ENCODE measurements at regions not wholly inside any gene's neighbourhood (a gene's known extent, or its start where the extent isn't known, plus 50 kb on each side); places are given as distances from the start of the nearest gene placed in this dataset.

DNA sequence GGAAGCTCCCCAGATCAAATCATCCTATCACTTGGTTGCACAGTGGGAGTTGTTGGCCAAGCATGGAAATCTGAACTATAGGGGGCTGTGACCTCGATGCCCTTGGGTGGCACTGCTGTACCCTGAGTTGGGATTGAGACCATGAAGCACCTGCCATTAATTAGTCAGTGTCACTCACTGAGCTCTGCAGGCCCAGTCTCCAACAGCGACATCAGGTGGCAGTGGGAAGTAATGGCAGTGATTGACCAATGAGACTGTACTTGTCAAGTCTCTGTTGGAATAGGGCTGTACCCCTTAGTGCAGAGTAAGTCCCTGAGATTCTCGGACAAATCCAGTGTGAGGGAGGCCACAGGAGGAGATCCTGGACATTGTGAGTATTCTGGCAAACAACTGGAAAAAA is 118.0 kb upstream of the RPL38 start:
- Histone ChIP-seq H3K4me1 (ENCODE audit: control insufficient read depth in 2 of 2, insufficient read depth in 2 of 2, low read length in 1 of 2) (no peaks in the 10 kb centered on the region), H3K9me3 (ENCODE audit: control insufficient read depth in 2 of 2, insufficient read depth in 1 of 2, low read depth in 1 of 2, low read length in 1 of 2) (peaks cover 0 to 6% of the 10 kb centered on the region in 2 donors), H3K27ac (ENCODE audit: low read depth in 2 of 2, low read length in 1 of 2) (no peak overlapping the region), H3K36me3 (ENCODE audit: control insufficient read depth in 2 of 2, insufficient read depth in 2 of 2, low read length in 1 of 2) (no peaks in the 10 kb centered on the region), H3K4me3 (ENCODE audit: low read depth in 1 of 2, low read length in 2 of 2) (no peak overlapping the region), H3K27me3 (ENCODE audit: control insufficient read depth in 1 of 2, insufficient read depth in 2 of 2, low read length in 2 of 2) (no peaks in the 10 kb centered on the region)
- 57 to 59% methylated on average over 3 of the region's 3 CpGs for WGBS, 2 donors

DNA sequence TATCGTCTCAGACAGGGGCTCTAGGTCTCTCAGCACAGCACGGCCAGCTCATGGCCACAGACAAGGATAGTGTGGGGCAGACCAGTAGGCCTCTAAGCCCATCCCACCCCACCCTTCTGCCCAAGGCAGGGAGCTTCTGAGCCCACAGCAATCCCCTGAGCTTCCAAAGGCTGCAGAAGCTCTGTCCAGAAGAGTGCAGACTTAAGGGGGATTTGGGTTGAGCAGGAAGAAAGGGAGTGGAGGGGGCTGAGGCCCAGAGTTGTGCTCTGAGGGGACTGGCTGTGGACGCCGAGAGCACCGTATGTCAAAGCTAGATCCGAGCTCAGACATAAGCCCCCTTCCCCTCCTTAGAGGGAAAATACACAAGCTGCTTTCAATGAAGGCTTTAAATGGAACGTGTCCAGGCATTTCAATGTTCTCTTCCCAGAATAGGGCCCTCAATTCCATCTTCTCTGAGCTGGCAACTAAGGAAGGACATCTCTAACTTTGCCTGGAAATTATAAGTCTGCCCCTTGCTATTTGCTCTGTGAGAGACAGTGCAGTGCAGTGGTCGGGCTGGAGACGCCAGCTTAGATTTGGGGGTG is 116.4 kb upstream of the RPL38 start:
- 57 to 60% methylated on average over 9 of the region's 9 CpGs for WGBS, 2 donors
- Histone ChIP-seq H3K27me3 (ENCODE audit: control insufficient read depth in 1 of 2, insufficient read depth in 2 of 2, low read length in 2 of 2) (no peaks in the 10 kb centered on the region), H3K27ac (ENCODE audit: low read depth in 2 of 2, low read length in 1 of 2) (no peak overlapping the region), H3K9me3 (ENCODE audit: control insufficient read depth in 2 of 2, insufficient read depth in 1 of 2, low read depth in 1 of 2, low read length in 1 of 2) (peaks cover 0 to 6% of the 10 kb centered on the region in 2 donors), H3K4me3 (ENCODE audit: low read depth in 1 of 2, low read length in 2 of 2) (no peak overlapping the region), H3K4me1 (ENCODE audit: control insufficient read depth in 2 of 2, insufficient read depth in 2 of 2, low read length in 1 of 2) (no peaks in the 10 kb centered on the region), H3K36me3 (ENCODE audit: control insufficient read depth in 2 of 2, insufficient read depth in 2 of 2, low read length in 1 of 2) (no peaks in the 10 kb centered on the region)

- no peak overlapping the region for H3K27ac ChIP-seq (ENCODE audit: low read depth in 2 of 2, low read length in 1 of 2)
- WGBS, 2 donors = 85% methylated on average over 6 of the region's 6 CpGs
- H3K4me3 ChIP-seq (ENCODE audit: low read depth in 1 of 2, low read length in 2 of 2) = no peak overlapping the region
- H3K9me3 ChIP-seq (ENCODE audit: control insufficient read depth in 2 of 2, insufficient read depth in 1 of 2, low read depth in 1 of 2, low read length in 1 of 2) = peaks cover 0 to 9% of the 10 kb centered on the region in 2 donors
- no peaks in the 10 kb centered on the region for H3K36me3 ChIP-seq (ENCODE audit: control insufficient read depth in 2 of 2, insufficient read depth in 2 of 2, low read length in 1 of 2)
- H3K27me3 ChIP-seq (ENCODE audit: control insufficient read depth in 1 of 2, insufficient read depth in 2 of 2, low read length in 2 of 2) = no peaks in the 10 kb centered on the region
- no peaks in the 10 kb centered on the region for H3K4me1 ChIP-seq (ENCODE audit: control insufficient read depth in 2 of 2, insufficient read depth in 2 of 2, low read length in 1 of 2)
Observed at GRCh38 chr17:74088285-74088933, 115.1 kb upstream of the RPL38 start.

GRCh38 chr17:74088934-74089329 is 114.5 kb upstream of the RPL38 start:
- H3K36me3 ChIP-seq (ENCODE audit: control insufficient read depth in 2 of 2, insufficient read depth in 2 of 2, low read length in 1 of 2) = no peaks in the 10 kb centered on the region
- H3K27me3 ChIP-seq (ENCODE audit: control insufficient read depth in 1 of 2, insufficient read depth in 2 of 2, low read length in 2 of 2) = no peaks in the 10 kb centered on the region
- no peaks in the 10 kb centered on the region for H3K4me1 ChIP-seq (ENCODE audit: control insufficient read depth in 2 of 2, insufficient read depth in 2 of 2, low read length in 1 of 2)
- no peak overlapping the region for H3K4me3 ChIP-seq (ENCODE audit: low read depth in 1 of 2, low read length in 2 of 2)
- 69 to 72% methylated on average over 5 of the region's 5 CpGs for WGBS, 2 donors
- no peak overlapping the region for H3K27ac ChIP-seq (ENCODE audit: low read depth in 2 of 2, low read length in 1 of 2)
- H3K9me3 ChIP-seq (ENCODE audit: control insufficient read depth in 2 of 2, insufficient read depth in 1 of 2, low read depth in 1 of 2, low read length in 1 of 2) = peaks cover 0 to 9% of the 10 kb centered on the region in 2 donors

DNA sequence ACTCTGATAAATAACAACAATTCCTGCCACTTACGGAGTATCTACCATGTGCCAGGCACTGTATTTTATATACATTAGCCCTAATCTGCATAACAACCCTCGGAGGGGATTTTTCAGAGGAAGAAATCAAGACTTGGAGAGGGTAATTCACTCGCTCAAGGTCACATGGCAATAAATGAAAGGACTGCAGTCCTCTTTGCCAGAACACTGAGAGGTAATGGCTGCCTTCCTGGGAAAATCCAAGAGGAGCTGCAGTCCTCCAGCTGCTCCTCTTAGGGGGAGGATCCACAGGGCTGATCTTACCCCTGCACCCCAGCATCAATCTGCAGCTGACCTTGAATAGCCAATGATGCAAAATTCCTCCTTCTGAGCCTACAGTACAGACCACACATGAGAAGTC is 114.1 kb upstream of the RPL38 start:
- H3K4me3 ChIP-seq (ENCODE audit: low read depth in 1 of 2, low read length in 2 of 2) = no peak overlapping the region
- H3K9me3 ChIP-seq (ENCODE audit: control insufficient read depth in 2 of 2, insufficient read depth in 1 of 2, low read depth in 1 of 2, low read length in 1 of 2) = peaks cover 0 to 9% of the 10 kb centered on the region in 2 donors
- WGBS, 2 donors = 51 to 66% methylated on average over 3 of the region's 3 CpGs
- no peaks in the 10 kb centered on the region for H3K4me1 ChIP-seq (ENCODE audit: control insufficient read depth in 2 of 2, insufficient read depth in 2 of 2, low read length in 1 of 2)
- H3K36me3 ChIP-seq (ENCODE audit: control insufficient read depth in 2 of 2, insufficient read depth in 2 of 2, low read length in 1 of 2) = no peaks in the 10 kb centered on the region
- no peaks in the 10 kb centered on the region for H3K27me3 ChIP-seq (ENCODE audit: control insufficient read depth in 1 of 2, insufficient read depth in 2 of 2, low read length in 2 of 2)
- no peak overlapping the region for H3K27ac ChIP-seq (ENCODE audit: low read depth in 2 of 2, low read length in 1 of 2)

- H3K27me3 ChIP-seq (ENCODE audit: control insufficient read depth in 1 of 2, insufficient read depth in 2 of 2, low read length in 2 of 2) = no peaks in the 10 kb centered on the region
- WGBS, 2 donors = 37 to 45% methylated on average over 4 of the region's 4 CpGs
- H3K27ac ChIP-seq (ENCODE audit: low read depth in 2 of 2, low read length in 1 of 2) = no peak overlapping the region
- H3K4me1 ChIP-seq (ENCODE audit: control insufficient read depth in 2 of 2, insufficient read depth in 2 of 2, low read length in 1 of 2) = no peaks in the 10 kb centered on the region
- no peak overlapping the region for H3K4me3 ChIP-seq (ENCODE audit: low read depth in 1 of 2, low read length in 2 of 2)
- H3K36me3 ChIP-seq (ENCODE audit: control insufficient read depth in 2 of 2, insufficient read depth in 2 of 2, low read length in 1 of 2) = no peaks in the 10 kb centered on the region
- peaks cover 0 to 9% of the 10 kb centered on the region in 2 donors for H3K9me3 ChIP-seq (ENCODE audit: control insufficient read depth in 2 of 2, insufficient read depth in 1 of 2, low read depth in 1 of 2, low read length in 1 of 2)
Observed at GRCh38 chr17:74089869-74090464, 113.5 kb upstream of the RPL38 start.

DNA sequence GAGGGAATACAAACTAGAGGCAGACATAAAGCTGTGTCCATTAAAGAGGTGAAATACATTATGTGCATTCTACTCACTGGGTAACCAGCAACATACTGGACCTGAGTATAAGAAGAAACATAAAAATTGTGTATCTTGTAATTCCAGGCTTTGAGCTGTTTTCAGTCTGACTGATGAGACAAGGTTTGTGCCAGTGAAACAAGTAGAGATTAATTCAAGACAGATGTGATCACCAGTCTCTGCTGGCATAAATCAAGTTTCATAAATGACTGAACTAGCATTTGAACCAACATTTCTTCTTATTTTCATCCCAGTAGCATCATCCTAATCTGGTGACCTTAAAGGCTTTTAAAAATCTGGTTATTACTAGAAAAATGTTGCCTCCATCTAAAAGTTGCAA is 108.8 kb upstream of the RPL38 start:
- Histone ChIP-seq H3K27ac (ENCODE audit: low read depth in 2 of 2, low read length in 1 of 2) (no peak overlapping the region), H3K27me3 (ENCODE audit: control insufficient read depth in 1 of 2, insufficient read depth in 2 of 2, low read length in 2 of 2) (no peaks in the 10 kb centered on the region), H3K4me3 (ENCODE audit: low read depth in 1 of 2, low read length in 2 of 2) (no peak overlapping the region), H3K4me1 (ENCODE audit: control insufficient read depth in 2 of 2, insufficient read depth in 2 of 2, low read length in 1 of 2) (no peaks in the 10 kb centered on the region), H3K36me3 (ENCODE audit: control insufficient read depth in 2 of 2, insufficient read depth in 2 of 2, low read length in 1 of 2) (no peaks in the 10 kb centered on the region), H3K9me3 (ENCODE audit: control insufficient read depth in 2 of 2, insufficient read depth in 1 of 2, low read depth in 1 of 2, low read length in 1 of 2) (peaks cover 0 to 5% of the 10 kb centered on the region in 2 donors)

DNA sequence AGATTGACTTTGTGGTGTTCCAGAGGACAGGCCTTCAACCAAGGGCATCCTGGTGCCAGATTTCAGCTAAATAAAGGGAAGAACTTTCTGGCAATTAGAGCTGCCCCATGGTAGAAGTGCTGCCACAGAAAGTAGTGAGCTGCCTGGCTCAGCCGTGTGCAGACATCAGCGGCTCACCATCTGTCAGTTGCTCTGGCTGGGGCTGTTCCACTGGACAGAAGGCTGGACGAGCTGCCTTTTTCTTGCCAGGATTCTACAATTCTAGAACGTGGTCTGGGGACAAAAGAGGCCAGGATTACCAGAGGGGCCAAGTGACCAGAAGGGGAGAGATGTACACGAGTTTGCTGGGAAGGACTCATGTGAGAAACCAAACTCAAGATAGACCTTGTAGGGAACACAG is 107.0 kb upstream of the RPL38 start:
- 52 to 55% methylated on average over 5 of the region's 5 CpGs for WGBS, 2 donors
- Histone ChIP-seq H3K4me3 (ENCODE audit: low read depth in 1 of 2, low read length in 2 of 2) (no peak overlapping the region), H3K4me1 (ENCODE audit: control insufficient read depth in 2 of 2, insufficient read depth in 2 of 2, low read length in 1 of 2) (no peaks in the 10 kb centered on the region), H3K27me3 (ENCODE audit: control insufficient read depth in 1 of 2, insufficient read depth in 2 of 2, low read length in 2 of 2) (no peaks in the 10 kb centered on the region), H3K9me3 (ENCODE audit: control insufficient read depth in 2 of 2, insufficient read depth in 1 of 2, low read depth in 1 of 2, low read length in 1 of 2) (peaks cover 0 to 3% of the 10 kb centered on the region in 2 donors), H3K27ac (ENCODE audit: low read depth in 2 of 2, low read length in 1 of 2) (no peak overlapping the region), H3K36me3 (ENCODE audit: control insufficient read depth in 2 of 2, insufficient read depth in 2 of 2, low read length in 1 of 2) (no peaks in the 10 kb centered on the region)

DNA sequence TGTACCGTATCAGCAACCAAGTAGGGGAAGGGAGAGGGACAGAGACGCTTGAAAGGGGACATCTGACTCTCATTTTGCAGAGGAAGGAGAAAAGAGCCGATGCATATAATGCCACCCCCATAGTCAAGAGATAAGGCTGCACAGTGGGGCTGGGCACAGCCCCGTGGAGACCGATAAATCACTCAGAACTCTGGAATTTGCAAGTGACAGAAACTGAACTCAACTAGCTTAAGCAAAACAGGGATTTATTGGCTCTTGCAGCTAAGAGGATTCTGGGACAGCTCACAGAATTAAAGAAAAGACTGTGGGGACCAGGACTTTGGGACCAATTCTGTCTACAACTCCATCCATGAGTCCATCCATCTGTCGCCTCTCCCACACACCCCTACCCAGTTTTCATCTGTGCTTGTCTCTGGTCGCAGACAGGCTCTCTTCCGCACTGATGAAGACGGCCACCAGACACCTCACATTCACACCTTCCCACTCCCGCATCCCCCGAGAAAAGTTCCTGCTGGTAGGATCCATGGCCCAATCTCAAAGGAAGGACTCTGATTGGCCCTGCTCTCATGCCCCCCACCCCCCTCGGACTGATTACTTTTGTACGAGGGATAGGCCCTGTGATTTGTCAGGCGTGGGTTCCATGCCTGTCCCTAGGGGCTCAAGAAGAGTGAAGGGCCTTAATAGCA is 105.9 kb upstream of the RPL38 start:
- no peak overlapping the region for H3K4me3 ChIP-seq (ENCODE audit: low read depth in 1 of 2, low read length in 2 of 2)
- no peaks in the 10 kb centered on the region for H3K36me3 ChIP-seq (ENCODE audit: control insufficient read depth in 2 of 2, insufficient read depth in 2 of 2, low read length in 1 of 2)
- H3K9me3 ChIP-seq (ENCODE audit: control insufficient read depth in 2 of 2, insufficient read depth in 1 of 2, low read depth in 1 of 2, low read length in 1 of 2) = peaks cover 0 to under 1% of the 10 kb centered on the region in 2 donors
- H3K27me3 ChIP-seq (ENCODE audit: control insufficient read depth in 1 of 2, insufficient read depth in 2 of 2, low read length in 2 of 2) = no peaks in the 10 kb centered on the region
- no peak overlapping the region for H3K27ac ChIP-seq (ENCODE audit: low read depth in 2 of 2, low read length in 1 of 2)
- 67 to 71% methylated on average over 14 of the region's 14 CpGs for WGBS, 2 donors
- no peaks in the 10 kb centered on the region for H3K4me1 ChIP-seq (ENCODE audit: control insufficient read depth in 2 of 2, insufficient read depth in 2 of 2, low read length in 1 of 2)

Measured in esophagus (tissue), 2 donors.